B cell (primary cell): ENCODE measurements at regions not wholly inside any gene's neighbourhood (a gene's known extent, or its start where the extent isn't known, plus 50 kb on each side); places are given as distances from the start of the nearest gene placed in this dataset.

ENCODE experiments used
- ATAC-seq: fragments of 200-7000 bp; cut with Tn5 transposase; one replicate; pipeline ENCODE4 v1.10.0; 2021; ENCODE audit warnings: low read depth, mild to moderate bottlenecking, moderate number of reproducible peaks, moderate library complexity
- CTCF ChIA-PET: fragments of 350-600 bp; sonication (Branson Sonifier 250); formaldehyde crosslinking; loops from one replicate; lab custom pipeline; 2021; ENCODE audit warnings: antibody characterized with exemption, inconsistent platforms; lab: Charles Lee
- POLR2A ChIA-PET: fragments of 350-600 bp; sonication (Branson Sonifier 250); formaldehyde crosslinking; loops from one replicate; lab custom pipeline; 2021; ENCODE audit warnings: antibody characterized with exemption; lab: Charles Lee
- DNase-seq: peaks from one replicate; pipeline ENCODE4 v3.0.0; 2013
- H2AFZ ChIP-seq: 2 replicates; pipeline ENCODE4 v1.6.1; 2012; ENCODE audit warnings: mild to moderate bottlenecking, low read depth, low read length; ENCODE audit not compliant: insufficient read depth, poor library complexity, severe bottlenecking
- H3K27ac ChIP-seq, 2 donors: 1 replicate in 1 of 2; 2 replicates in 1 of 2; pipeline ENCODE4 v1.5.1; 2012 to 2013; ENCODE audit warnings: low read length in 2 of 2, mild to moderate bottlenecking in 2 of 2, moderate library complexity in 1 of 2
- H3K27me3 ChIP-seq, 4 experiments: fragments of 200-600 bp in 1 of 4; sonication (generic) in 1 of 4; replicated peaks in 1 of 4; 1 replicate in 2 of 4; 2 replicates in 2 of 4; pipeline versions ENCODE4 v1.6.1 to v1.7.0; 2013 to 2016; ENCODE audit warnings: low read length in 3 of 4, mild to moderate bottlenecking in 2 of 4, mixed read lengths in 1 of 4, moderate library complexity in 1 of 4; ENCODE audit not compliant: insufficient read depth in 4 of 4, control insufficient read depth in 3 of 4; ENCODE audit errors: control extremely low read depth in 1 of 4
- H3K36me3 ChIP-seq, 2 experiments: replicated peaks in 1 of 2; 1 replicate in 1 of 2; 2 replicates in 1 of 2; pipeline versions ENCODE4 v1.6.1 to v1.7.1; 2013; ENCODE audit warnings: low read length in 1 of 2; ENCODE audit not compliant: insufficient read depth in 2 of 2, control insufficient read depth in 1 of 2; ENCODE audit errors: control extremely low read depth in 1 of 2, extremely low read depth in 1 of 2
- H3K4me1 ChIP-seq, 2 donors: fragments of 200-600 bp in 1 of 2; sonication (generic) in 1 of 2; 1 replicate in 1 of 2; 2 replicates in 1 of 2; pipeline versions ENCODE4 v1.5.1 to v1.6.1; 2013 to 2017; ENCODE audit warnings: low read length in 2 of 2; ENCODE audit not compliant: control insufficient read depth in 2 of 2, insufficient read depth in 2 of 2
- H3K4me2 ChIP-seq: replicated peaks from 2 replicates; pipeline ENCODE3; 2012; ENCODE audit warnings: mild to moderate bottlenecking, low read depth, low read length; ENCODE audit not compliant: poor library complexity, severe bottlenecking
- H3K4me3 ChIP-seq, 5 experiments: fragments of 200-600 bp in 1 of 5; sonication (generic) in 1 of 5; 1 replicate in 3 of 5; 2 replicates in 2 of 5; pipeline versions ENCODE4 v1.5.1 to v1.7.0; 2011 to 2016; ENCODE audit warnings: low read length in 4 of 5, mild to moderate bottlenecking in 4 of 5, low read depth in 2 of 5, control low read depth in 1 of 5, moderate library complexity in 1 of 5; ENCODE audit not compliant: insufficient read depth in 1 of 5; ENCODE audit errors: control extremely low read depth in 1 of 5, extremely low read depth in 1 of 5
- H3K79me2 ChIP-seq: fragments of 200-600 bp; sonication (generic); one replicate; pipeline ENCODE4 v1.6.0; 2016; ENCODE audit warnings: low read length; ENCODE audit not compliant: control insufficient read depth, insufficient read depth
- H3K9ac ChIP-seq: fragments of 200-600 bp; sonication (generic); 2 replicates; pipeline ENCODE4 v1.6.1; 2017; ENCODE audit warnings: mild to moderate bottlenecking, low read length, moderate library complexity
- H3K9me3 ChIP-seq, 3 donors: one replicate each; pipeline versions ENCODE4 v1.6.1 to v1.7.1; 2013; ENCODE audit warnings: low read length in 2 of 3; ENCODE audit not compliant: control insufficient read depth in 2 of 3, insufficient read depth in 1 of 3; ENCODE audit errors: control extremely low read depth in 1 of 3
- H4K20me1 ChIP-seq: 2 replicates; pipeline ENCODE4 v1.6.0; 2012; ENCODE audit warnings: mild to moderate bottlenecking, low read length; ENCODE audit not compliant: insufficient read depth, control insufficient read depth, poor library complexity, severe bottlenecking
- H3K27ac Mint-ChIP-seq: one replicate; pipeline ENCODE4 v1.8.0; 2021; ENCODE audit warnings: mixed read lengths
- H3K27me3 Mint-ChIP-seq: one replicate; pipeline ENCODE4 v1.8.0; 2021; ENCODE audit warnings: mixed read lengths
- H3K4me1 Mint-ChIP-seq: one replicate; pipeline ENCODE4 v1.8.0; 2021; ENCODE audit warnings: mixed read lengths
- H3K4me3 Mint-ChIP-seq: one replicate; pipeline ENCODE4 v1.8.0; 2021; ENCODE audit warnings: mixed read lengths
- H3K9me3 Mint-ChIP-seq: one replicate; pipeline ENCODE4 v1.8.0; 2022; ENCODE audit warnings: mixed read lengths; ENCODE audit not compliant: insufficient read depth
- EZH2 ChIP-seq: IDR thresholded peaks from 2 replicates; pipeline ENCODE4 v1.6.1; 2012; ENCODE audit warnings: borderline replicate concordance, low read depth, mild to moderate bottlenecking, moderate library complexity, low read length; ENCODE audit not compliant: insufficient read depth, poor library complexity, severe bottlenecking
- WGBS: methylation state at CpG from one replicate; pipeline ENCODE4 v1.1.5; 2013; ENCODE audit warnings: missing lambda C conversion rate; ENCODE audit not compliant: insufficient coverage; 5-methylcytosine and 5-hydroxymethylcytosine counted together
- intact Hi-C: fragments of 100-400 bp; cut with micrococcal nuclease; formaldehyde crosslinking; loops from one replicate; pipeline ENCODE4 v1.10.0; 2022
- TF ChIP-seq, protein P1 (sequence below): fragments of 200-600 bp; IDR thresholded peaks from one replicate; pipeline ENCODE4 v1.8.0; 2022; ENCODE audit warnings: antibody characterized with exemption, mild to moderate bottlenecking

DNA sequence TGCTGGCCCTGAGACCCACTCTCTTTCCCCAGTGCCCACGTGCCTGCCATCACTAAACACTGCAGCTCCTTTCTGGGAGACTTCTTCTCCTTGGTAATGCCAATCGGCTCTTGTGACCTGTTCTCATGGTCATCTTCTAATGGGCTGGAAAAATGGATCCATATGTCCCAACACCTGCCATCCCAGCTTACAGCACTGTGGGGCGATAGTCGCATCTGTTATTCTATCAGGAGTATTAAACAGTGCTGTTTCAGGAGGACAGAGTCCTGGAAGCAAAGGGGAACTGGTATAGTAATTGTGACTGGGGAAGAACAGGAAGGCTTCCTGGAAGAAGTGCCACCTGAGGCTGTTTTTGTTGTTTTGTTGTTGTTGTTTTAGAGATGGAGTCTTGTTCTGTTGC, 411.2 kb downstream of the GLRX3 start:
- Mint-ChIP-seq H3K9me3 (no peaks in the 10 kb centered on the region), H3K27me3 (peaks cover 3% of the 10 kb centered on the region), H3K27ac (no peak overlapping the region), H3K4me3 (no peak overlapping the region), H3K4me1 (no peaks in the 10 kb centered on the region)
- POLR2A ChIA-PET, result no interaction called here
- Histone ChIP-seq H3K9me3 (peaks cover 0 to 8% (median 0%) of the 10 kb centered on the region in 3 donors), H3K79me2 (no peaks in the 10 kb centered on the region), H3K4me3 (no peak overlapping the region), H3K27me3 (no peaks in the 10 kb centered on the region), H3K9ac (no peak overlapping the region), H3K27ac (no peak overlapping the region), H2AFZ (no peak overlapping the region), H4K20me1 (no peaks in the 10 kb centered on the region), H3K4me2 (no peak overlapping the region), H3K36me3 (no peaks in the 10 kb centered on the region), H3K4me1 (no peaks in the 10 kb centered on the region)
- 91% methylated on average over 1 of the region's 4 CpGs for WGBS
- CTCF ChIA-PET, result no interaction called here
- DNase-seq (no peak), ATAC-seq (no peak)
- intact Hi-C loops, result no loop called here
- TF ChIP-seq EZH2, result no peak
- TF ChIP-seq, protein P1, sequence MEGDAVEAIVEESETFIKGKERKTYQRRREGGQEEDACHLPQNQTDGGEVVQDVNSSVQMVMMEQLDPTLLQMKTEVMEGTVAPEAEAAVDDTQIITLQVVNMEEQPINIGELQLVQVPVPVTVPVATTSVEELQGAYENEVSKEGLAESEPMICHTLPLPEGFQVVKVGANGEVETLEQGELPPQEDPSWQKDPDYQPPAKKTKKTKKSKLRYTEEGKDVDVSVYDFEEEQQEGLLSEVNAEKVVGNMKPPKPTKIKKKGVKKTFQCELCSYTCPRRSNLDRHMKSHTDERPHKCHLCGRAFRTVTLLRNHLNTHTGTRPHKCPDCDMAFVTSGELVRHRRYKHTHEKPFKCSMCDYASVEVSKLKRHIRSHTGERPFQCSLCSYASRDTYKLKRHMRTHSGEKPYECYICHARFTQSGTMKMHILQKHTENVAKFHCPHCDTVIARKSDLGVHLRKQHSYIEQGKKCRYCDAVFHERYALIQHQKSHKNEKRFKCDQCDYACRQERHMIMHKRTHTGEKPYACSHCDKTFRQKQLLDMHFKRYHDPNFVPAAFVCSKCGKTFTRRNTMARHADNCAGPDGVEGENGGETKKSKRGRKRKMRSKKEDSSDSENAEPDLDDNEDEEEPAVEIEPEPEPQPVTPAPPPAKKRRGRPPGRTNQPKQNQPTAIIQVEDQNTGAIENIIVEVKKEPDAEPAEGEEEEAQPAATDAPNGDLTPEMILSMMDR, result no peak

DNA sequence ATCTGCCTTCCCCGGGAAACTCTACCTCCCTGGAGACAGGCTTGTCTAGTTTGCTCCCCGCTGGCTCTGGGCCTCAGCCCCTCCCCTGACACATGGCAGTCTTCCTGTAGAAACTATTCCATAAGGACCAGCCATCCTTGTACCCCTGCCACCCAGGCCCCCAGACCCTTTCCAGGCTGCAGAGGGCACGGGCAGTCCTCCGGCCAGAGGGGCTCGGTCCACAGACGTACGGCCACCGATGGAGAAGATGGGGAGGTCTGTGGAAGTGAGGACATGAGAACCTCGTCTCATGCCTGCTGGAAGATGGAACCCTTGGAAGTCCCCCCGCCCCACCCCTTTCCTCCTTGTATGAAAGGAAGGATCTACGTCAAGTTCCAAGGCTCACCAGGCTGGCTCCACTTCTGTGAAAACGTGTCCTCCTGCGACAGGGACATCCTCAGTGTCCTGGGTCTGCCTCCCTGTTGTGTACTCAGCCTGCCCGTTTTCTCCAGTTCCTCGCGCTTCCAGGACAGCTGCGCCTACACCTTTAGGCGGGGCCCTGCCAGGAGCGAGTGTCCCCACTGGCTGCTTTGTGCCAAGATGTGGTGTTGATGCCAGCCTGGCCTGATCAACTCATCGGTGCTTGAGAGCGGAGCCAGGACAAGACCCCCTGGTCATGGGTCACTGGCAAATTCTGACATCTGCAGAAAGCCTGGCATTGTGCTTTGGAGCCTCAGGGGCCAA, 414.9 kb downstream of the GLRX3 start:
- no peak for ATAC-seq

More for the DNA sequence above, 414.9 kb downstream of the GLRX3 start:
- no peak overlapping the region for H3K4me2 ChIP-seq
- Mint-ChIP-seq H3K4me1 (no peaks in the 10 kb centered on the region), H3K4me3 (no peak overlapping the region), H3K27me3 (peaks cover 3% of the 10 kb centered on the region), H3K9me3 (no peaks in the 10 kb centered on the region), H3K27ac (no peak overlapping the region)
- H2AFZ ChIP-seq, result no peak overlapping the region
- intact Hi-C loops, result no loop called here
- ChIA-PET CTCF (no interaction called here), POLR2A (no interaction called here)
- no peaks in the 10 kb centered on the region for H4K20me1 ChIP-seq
- no peak overlapping the region for H3K27ac ChIP-seq
- no peak for DNase-seq
- H3K9ac ChIP-seq, result no peak overlapping the region
- no peaks in the 10 kb centered on the region for H3K79me2 ChIP-seq
- 93% methylated on average over 19 of the region's 21 CpGs for WGBS
- H3K4me1 ChIP-seq, result no peaks in the 10 kb centered on the region
- no peaks in the 10 kb centered on the region for H3K27me3 ChIP-seq
- H3K4me3 ChIP-seq, result no peak overlapping the region
- H3K36me3 ChIP-seq, result no peaks in the 10 kb centered on the region
- no peak for TF ChIP-seq EZH2
- TF ChIP-seq, protein P1, result no peak
- H3K9me3 ChIP-seq, result peaks cover 0 to 16% (median 0%) of the 10 kb centered on the region in 3 donors
